ENCODE measurements at regions not wholly inside any gene's neighbourhood (a gene's known extent, or its start where the extent isn't known, plus 50 kb on each side); places are given as distances from the start of the nearest gene placed in this dataset.

- no peak for TF ChIP-seq CTCF (IDR thresholded peaks at IDR 0.05)
Measured at GRCh38 chr15:79492065-79492464, 59.9 kb downstream of the MINAR1 start.

GRCh38 chr15:79494384-79494909 is 62.3 kb downstream of the MINAR1 start:
- TF ChIP-seq CTCF (IDR thresholded peaks at IDR 0.05), result no peak

- no peak for TF ChIP-seq CTCF (IDR thresholded peaks at IDR 0.05)
Measured at GRCh38 chr15:79494963-79495755, 63.0 kb downstream of the MINAR1 start.

- no peak for TF ChIP-seq CTCF (IDR thresholded peaks at IDR 0.05)
Measured at GRCh38 chr15:79495775-79496174, 63.6 kb downstream of the MINAR1 start.

- TF ChIP-seq CTCF (IDR thresholded peaks at IDR 0.05), result no peak
Measured at GRCh38 chr15:79496838-79497237, 64.7 kb downstream of the MINAR1 start.

- no peak for TF ChIP-seq CTCF (IDR thresholded peaks at IDR 0.05)
Measured at GRCh38 chr15:79501086-79501485, 69.0 kb downstream of the MINAR1 start.

GRCh38 chr15:79505956-79506355 is 73.8 kb downstream of the MINAR1 start:
- no peak for TF ChIP-seq CTCF (IDR thresholded peaks at IDR 0.05)

All from LNCAP (cell line).